PC-3 (cell line): ENCODE measurements at regions not wholly inside any gene's neighbourhood (a gene's known extent, or its start where the extent isn't known, plus 50 kb on each side); places are given as distances from the start of the nearest gene placed in this dataset.

Source experiments
- EZH2 ChIP-seq: fragments of 300-600 bp; sonication (generic); IDR thresholded peaks from one replicate; pipeline ENCODE4 v1.6.1; 2017; ENCODE audit warnings: antibody characterized with exemption, mild to moderate bottlenecking, low read length; ENCODE audit not compliant: unreplicated experiment
- TF ChIP-seq, protein P1 (sequence below): fragments of 300-600 bp; sonication (generic); conservative IDR thresholded peaks from 2 replicates; pipeline ENCODE4 v1.5.1; 2017; ENCODE audit warnings: antibody characterized with exemption, low read depth, mild to moderate bottlenecking, low read length

GRCh38 chr14:76566439-76566838 lies 190.5 kb downstream of the ESRRB start:
- TF ChIP-seq, protein P1, sequence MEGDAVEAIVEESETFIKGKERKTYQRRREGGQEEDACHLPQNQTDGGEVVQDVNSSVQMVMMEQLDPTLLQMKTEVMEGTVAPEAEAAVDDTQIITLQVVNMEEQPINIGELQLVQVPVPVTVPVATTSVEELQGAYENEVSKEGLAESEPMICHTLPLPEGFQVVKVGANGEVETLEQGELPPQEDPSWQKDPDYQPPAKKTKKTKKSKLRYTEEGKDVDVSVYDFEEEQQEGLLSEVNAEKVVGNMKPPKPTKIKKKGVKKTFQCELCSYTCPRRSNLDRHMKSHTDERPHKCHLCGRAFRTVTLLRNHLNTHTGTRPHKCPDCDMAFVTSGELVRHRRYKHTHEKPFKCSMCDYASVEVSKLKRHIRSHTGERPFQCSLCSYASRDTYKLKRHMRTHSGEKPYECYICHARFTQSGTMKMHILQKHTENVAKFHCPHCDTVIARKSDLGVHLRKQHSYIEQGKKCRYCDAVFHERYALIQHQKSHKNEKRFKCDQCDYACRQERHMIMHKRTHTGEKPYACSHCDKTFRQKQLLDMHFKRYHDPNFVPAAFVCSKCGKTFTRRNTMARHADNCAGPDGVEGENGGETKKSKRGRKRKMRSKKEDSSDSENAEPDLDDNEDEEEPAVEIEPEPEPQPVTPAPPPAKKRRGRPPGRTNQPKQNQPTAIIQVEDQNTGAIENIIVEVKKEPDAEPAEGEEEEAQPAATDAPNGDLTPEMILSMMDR: no peak
- no peak for TF ChIP-seq EZH2
